Activated CD4-positive, alpha-beta T cell treated with anti-CD3 and anti-CD28 coated beads for 4 hours (primary cell): ENCODE measurements at regions not wholly inside any gene's neighbourhood (a gene's known extent, or its start where the extent isn't known, plus 50 kb on each side); places are given as distances from the start of the nearest gene placed in this dataset.

Source experiments
- DNase-seq, 2 donors: peaks; one replicate each; pipeline ENCODE4 v3.0.0-alpha.2; 2020

- no peak for DNase-seq
Observed at GRCh38 chr5:37906416-37906815, 66.6 kb upstream of the GDNF start.

GRCh38 chr5:37905230-37905629 lies 65.4 kb upstream of the GDNF start:
- no peak for DNase-seq

GRCh38 chr5:37902323-37902722 lies 62.5 kb upstream of the GDNF start:
- no peak for DNase-seq

DNA sequence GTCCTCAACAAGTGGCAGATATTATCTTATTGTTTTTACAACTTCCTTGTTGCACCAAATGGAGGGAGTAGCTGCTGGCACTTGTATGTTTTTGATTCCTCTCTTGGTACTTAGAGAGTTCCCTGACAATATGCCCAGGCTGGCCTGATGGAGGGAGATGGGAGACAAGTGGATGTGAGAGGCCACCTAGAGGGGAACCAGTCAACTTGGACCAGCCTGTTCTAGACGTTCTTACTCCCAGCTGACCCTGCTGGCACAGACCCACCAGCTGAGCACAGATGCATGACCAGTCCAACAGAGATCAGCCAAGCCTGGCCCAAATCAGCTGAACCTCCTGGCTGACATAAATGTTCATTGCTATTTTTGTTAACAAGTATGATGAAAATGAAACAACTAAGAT lies 60.9 kb upstream of the GDNF start:
- no peak for DNase-seq

DNA sequence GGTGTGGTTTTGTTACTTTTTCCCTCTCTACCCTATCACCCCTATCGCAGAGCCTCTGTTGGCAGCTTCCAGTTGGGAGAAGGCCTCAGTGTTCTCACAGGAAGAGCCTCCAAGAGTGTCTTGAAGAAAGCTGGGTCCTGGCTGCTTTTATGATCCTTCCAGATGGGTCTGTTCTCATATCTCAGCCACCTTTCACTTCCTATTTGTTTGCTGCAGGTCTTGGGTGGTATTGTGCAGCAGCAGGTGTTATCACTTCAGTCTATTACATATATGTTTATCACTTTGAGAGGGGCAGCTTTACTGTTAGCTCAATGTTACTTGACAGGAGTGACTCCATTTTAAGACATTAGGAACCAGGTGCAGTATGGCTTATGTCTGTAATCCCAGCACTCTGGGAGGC lies 59.2 kb upstream of the GDNF start:
- DNase-seq: no peak

DNA sequence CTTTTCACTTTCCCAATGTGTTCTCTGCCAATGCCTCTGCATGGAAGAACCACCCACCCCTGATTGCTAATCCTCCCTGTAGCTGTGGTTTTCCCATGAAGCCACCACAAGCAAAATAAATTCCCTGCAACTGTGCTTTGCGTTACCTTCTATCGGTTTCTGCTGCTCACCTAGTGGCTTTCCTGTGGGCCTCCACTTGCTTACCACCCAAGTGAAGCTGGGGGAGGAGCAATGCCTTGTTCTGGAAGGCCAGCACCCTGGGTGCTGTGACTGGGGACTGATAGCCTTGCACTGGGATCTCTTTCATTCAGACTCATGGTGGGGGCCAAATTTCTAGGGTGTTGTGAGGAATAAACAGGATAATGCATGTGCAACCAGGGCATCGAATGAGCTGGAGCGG lies 56.3 kb upstream of the GDNF start:
- DNase-seq: no peak

DNA sequence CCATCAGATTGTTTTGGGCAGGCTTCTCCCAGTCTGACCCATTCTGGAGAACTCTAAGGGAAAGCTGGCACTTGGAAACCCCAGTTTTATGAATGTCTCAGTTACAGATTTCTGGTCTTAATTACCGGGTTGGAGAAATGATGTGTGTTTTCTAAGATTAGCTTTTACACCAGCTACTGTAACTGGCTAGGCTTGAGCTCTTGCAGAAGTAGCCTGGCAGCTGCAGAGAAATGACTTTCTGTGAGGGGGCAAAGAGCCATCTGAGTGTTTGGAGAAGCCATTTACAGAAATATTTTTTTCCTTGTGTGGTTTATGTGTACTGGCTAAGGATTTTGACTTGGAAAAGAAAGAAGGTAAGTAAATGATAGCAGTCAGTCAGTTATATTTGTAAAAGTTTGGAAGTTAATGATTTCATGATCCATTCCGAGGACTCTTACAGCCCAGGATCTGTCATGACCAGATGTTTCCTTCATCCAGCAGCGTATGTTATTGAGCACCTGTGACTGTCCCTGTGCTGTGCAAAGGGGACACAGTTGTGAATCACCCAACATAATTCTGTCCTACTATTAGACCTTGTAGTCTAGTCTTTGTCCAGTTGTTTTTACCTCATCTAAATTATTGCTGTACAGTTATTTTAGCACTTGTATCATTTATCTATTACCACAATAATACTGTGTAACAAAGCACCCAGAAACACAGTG lies 53.7 kb upstream of the GDNF start:
- DNase-seq: no peak

DNA sequence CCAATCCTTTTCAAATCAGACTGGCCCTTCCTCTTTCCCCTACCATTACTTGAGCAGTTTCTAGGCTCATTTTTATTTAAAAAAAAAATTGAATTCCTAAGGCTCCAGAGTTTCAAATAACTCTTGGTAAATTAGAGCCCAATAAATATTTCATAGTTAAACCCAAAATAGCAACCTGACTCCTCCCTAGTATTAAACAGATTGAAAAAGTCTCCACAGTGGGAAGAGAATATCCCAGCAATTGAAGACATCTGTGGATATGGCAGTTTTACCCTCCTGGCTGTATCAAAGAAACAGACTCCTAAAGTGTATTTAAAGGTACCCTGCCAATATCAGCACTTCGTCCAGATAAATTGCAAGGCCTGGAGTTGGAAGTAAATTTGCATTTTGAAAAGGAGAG lies 52.7 kb upstream of the GDNF start:
- no peak for DNase-seq

DNA sequence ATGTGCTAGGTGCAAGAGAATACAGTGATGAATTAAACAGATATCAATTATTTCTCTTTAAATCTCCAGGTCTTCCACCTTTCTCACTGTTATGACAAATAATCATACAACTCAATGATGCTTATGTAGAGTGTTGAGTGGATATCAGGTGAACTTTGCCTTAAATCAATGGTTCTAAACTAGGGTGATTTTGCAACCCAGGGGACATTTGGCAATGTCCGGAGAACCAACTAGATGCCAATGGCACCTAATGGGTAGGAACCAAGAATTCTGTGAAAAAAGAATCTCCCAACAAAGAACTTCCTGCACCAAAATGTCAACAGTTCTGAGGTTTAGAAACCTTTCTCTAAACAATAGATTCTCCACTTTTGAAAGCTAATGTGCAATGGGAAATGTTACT lies 52.0 kb upstream of the GDNF start:
- DNase-seq: no peak

GRCh38 chr5:37889612-37890317 lies 49.9 kb upstream of the GDNF start:
- DNase-seq: no peak
